GM19395 (cell line): ENCODE measurements at regions not wholly inside any gene's neighbourhood (a gene's known extent, or its start where the extent isn't known, plus 50 kb on each side); places are given as distances from the start of the nearest gene placed in this dataset.

Source experiments
- ATAC-seq: cut with Tn5 transposase; IDR thresholded peaks from one replicate; pipeline ENCODE4 v1.9.1; 2021; ENCODE audit warnings: mild to moderate bottlenecking, moderate library complexity; ENCODE audit not compliant: unreplicated experiment

DNA sequence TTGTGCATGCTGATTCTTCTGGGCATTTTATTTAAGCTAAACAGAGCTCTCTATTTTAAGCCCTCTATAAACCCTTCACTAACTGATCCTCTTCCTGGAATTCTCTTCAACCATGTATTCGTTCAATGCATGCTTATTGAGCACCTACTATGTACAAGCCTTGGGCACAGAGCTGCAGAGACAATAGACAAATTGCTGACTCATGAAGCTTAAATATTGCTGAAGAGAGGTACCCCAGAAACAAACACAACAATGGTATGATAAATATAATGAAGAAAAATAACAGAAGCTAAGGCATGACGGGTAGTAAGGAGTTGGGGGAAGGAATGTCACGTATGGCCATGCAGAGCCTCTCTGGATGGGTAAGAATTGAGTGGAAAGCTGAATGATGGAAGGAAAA is 222.2 kb downstream of the PPARGC1A start:
- no peak for ATAC-seq

DNA sequence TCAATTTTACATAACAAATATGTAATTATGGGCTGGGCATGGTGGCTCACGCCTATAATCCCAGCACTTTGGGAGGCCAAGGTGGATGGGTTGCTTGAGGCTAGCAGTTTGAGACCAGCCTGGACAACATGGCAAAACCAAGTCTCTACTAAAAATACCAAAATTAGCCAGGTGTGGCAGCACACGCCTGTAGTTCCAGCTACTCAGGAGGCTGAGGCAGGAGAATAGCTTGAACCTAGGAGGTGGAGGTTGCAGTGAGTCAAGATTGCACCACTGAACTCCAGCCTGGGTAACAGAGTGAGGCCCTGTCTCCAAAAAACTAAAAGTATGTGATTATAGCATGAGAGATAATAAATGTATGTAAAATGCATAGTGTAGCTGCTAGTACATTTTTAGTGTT is 229.0 kb downstream of the PPARGC1A start:
- ATAC-seq = no peak

DNA sequence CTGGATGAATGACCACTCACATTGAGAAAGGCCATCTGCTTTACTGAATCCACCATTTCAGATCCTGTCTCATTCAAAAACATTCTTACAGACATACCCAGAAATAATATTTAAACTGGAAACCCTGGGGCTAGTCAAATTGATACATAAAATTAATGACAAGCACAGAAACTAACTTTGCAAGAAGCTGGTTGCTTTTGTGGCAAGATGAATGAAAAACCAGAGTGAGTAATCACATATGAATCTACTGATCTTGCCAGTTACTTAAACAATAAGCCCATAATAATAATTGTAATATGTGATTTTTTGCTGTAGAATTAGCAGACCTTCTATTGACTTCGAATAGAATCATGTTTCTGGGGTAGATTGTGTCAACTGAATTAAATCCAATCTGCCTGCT is 235.1 kb downstream of the PPARGC1A start:
- no peak for ATAC-seq

DNA sequence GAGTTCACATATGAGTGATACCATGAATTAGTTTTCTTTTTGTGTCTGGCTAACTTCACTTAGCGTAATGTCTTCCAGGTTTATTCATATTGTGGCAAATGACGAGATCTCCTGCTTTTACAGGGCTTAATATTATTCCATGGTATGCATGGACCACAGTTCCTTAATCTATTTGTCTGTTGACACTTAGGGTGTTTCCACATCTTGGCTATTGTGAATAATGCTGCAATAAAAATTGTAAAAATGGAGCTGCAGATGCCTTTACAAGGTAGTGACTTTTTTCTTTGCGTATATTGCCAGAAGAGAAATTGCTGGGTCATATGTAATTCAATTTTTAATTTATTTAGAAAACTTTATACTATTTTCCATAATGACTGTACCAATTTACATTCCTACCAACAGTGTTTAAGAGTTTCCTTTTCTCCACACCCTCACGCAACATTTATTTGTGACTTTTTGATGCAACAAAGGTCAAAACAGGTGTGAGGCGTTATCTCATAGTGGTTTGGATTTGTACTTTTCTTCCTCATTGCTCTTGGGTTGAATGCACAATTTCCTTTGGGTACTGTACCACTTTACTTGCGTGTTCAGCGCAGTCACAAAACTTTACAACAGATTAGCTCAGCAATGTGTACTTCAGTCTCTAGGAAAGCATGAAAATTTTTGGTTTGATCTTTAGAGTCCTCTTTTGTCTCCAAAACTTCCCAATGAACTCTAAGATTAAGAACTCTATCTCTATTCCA is 240.8 kb downstream of the PPARGC1A start:
- no peak for ATAC-seq

DNA sequence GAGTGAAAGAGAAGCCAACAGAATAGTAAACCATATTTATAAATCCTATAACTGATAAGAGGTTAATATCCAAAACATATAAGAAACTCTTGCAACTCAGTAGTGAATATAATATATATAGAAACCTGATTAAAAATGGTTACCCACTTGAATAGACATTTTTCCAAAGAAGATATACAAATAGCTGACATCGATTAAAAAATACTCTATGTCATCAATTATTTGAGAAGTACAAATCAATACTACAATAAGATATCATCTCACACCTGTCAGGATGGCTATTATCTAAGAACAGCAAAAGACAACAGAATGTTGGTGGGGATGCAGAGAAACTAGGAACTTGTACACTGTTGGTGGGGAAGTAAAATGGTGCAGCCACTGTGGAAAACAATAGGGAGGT is 254.4 kb downstream of the PPARGC1A start:
- ATAC-seq = no peak

DNA sequence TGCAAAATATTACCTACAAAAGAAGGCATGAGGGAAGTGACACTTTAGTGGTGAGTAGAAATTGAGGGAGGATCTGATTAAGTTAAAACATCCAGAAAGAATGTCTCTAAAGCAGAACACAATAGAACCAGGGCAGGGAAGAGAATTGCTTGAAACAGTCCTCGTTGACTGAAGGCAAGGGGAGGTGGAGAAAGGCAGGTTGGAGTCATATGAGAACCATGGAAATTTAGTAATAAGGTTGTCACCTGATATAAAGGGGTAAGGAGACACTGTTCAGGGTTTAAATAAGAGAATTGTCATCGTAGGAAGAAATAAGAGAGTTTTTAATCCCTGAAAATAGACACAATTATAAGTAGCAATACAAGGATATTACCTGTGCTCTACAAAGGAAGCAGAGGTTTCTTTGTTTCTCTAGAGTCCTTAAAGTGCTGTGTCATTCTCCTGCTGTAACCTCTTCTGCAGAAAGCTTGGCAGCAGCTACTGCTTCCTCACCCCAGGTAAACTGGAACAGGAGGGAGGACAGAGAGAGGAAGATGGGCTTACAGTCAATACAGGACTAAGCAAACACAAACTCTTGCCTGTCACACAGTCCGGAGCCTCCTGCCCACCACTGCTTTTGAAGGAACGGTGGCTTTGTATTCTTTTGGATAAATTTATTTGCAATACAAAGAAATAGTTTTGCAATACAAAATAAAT is 258.4 kb downstream of the PPARGC1A start:
- no peak for ATAC-seq

DNA sequence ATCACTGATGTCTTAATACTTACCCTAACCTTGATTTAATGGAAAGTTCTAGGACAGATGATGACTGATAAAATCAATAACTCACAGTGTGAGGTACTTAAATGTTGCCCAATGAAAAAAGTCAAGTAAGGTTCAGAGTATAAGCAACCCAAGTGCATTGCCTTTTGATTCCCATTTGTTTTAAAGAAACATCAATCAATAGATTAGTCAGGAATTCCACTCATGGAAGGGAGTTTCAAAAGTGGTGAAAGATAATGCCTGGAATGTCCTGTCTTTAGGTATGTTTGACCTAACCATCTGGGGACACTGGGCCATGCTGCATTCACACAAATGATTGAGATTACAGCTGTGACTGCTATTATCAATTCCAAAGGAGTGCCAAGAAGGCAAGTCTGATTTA is 259.7 kb downstream of the PPARGC1A start:
- ATAC-seq = no peak

DNA sequence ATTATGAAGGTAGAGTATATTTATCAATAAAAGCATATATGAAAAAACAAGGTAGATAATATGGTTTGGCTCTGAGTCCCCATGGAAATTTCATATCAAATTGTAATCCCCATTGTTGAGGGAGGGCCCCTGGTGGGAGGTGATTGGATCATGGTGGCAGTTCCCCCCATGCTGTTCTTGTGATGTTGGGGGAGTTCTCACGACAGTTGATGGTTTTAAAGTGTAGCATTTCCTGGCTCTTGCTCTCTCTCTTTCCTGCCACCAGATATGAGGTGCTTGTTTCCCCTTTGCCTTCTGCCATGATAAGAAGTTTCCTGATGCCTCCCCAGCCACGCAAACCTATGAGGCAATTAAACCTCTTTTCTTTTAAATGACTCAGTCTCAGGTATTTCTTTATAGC is 260.4 kb downstream of the PPARGC1A start:
- no peak for ATAC-seq

DNA sequence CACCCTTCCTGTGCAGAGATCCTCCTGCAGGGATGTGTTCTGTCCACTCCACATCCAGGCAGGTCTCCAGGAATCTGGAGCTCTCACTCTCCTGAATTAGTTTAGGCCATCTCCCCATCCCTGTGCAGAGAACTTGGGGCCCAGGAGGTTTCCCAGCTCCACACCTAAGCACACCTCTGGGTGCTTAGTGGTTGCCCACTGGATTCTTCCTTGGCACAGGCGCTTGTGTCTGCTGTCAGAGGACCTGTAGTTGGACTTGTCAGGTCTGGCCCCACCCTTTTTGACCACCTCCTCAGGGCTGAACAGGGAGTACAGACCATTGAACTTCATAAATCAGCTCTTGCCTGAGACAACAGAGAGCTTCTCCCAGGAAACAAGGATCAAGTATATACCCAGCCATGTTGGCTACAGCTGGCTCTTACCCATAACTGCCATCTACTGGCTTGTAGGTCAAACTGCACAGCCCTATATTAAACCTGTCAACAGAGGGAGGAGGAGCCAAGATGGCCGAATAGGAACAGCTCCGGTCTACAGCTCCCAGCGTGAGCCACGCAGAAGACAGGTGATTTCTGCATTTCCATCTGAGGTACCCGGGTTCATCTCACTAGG is 275.5 kb downstream of the PPARGC1A start:
- ATAC-seq = no peak

DNA sequence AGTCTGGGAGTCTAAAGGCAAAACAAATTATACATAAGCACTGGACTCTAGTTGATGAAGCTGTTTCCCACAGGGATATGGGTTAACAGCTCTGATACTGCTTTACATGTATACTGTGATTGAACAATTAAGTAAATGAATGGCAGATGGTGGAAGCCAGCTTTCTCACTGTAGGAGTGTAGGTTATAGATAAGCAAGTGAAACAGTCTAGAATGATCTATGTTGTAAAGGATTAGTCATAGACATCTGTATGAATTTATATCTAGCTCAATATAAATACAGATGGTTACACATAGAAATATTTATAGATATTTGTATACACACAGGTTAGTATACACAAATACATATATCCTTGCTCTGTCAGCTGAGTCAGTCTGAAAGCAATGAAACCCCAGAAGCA is 276.1 kb downstream of the PPARGC1A start:
- no peak for ATAC-seq

DNA sequence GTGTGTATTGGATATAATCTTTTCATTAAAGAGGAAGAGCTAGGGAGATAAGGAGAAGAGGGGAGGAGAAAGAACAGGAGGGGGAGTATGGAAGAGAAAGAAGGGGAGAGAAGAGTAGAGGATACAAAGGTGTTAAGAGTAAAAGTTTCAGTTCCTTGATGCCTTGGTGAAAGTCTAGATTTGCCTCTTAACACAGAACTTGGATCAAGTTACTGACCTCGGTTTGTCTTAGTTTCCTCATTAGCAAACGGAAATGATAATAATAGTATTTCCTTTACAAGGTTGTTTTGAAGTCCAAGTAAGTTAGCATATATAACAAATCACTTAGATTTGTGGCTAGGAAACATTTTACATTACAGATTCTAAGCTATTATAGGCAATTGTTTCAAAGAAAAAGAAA is 287.1 kb downstream of the PPARGC1A start:
- ATAC-seq = no peak

DNA sequence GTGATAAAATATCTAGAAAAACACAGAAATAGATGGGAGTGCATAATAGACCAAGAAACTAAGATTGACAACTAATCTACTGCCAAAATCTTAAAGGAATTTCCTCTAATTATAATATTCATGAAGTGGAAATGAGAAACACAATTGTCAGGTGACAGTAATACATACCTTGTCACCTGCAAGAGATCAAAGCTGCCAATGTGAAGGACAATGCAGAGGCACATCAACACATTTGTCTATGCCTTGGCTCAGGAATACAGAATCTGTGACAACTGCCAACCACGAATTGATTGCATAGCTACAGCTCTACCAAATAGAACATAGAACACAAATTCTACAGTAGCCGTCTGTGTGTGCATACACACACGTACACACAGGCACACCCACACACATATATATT is 295.7 kb downstream of the PPARGC1A start:
- ATAC-seq = no peak

DNA sequence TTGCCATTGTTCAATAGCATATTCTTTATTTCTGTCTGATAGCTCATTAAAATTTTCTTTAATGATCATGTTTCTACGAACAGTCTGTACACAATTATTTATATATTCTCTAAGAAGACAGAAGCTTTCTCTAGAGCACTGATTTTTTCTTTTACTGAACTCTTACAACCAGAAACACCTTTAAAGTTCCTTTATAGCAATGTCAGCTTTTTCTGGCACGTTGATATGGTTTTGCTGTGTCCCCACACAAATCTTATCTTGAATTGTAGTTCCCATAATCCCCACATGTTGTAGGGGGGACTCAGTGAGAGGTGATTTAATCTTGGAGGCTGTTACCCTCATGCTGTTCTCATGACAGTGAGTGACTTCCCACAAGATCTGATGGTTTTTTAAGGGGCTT is 299.4 kb downstream of the PPARGC1A start:
- ATAC-seq = no peak

DNA sequence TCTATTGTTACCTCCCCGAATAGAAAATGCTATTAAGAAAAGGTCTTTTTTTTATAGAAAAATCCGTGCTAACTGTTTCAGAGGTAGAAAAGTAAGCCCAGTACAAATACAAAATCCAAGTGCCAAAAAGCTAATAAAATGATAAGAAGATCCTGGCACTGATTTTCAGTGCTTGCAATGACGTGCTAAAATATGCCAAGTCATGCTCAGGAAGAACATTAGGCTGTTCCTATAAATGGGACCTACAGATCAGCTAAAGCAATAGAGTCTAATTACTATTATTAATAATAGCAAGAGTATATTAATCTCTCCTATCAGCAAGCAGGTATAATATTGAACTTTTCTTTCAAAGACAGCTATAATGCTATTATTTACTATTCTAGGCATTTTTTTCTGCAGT is 305.8 kb downstream of the PPARGC1A start:
- ATAC-seq = no peak

DNA sequence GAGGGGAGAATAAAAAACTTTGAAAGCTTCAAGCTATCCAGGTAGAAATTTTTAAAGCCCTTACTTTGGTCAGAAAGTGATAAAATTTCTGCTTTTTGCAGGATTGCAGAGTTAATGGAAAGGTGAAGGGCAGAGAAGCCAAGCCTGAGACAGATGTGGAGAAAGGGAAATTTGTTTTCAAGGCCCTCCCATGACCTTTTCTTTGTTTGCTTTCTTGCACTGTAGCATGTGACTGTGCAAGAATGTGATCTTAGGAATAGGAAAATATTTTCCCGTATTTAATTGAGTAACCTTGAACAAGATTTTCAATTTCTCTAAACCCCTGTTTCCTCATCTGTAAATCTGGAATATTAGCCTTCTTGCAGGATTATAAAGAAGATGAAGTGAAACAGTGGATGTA is 307.2 kb downstream of the PPARGC1A start:
- no peak for ATAC-seq

DNA sequence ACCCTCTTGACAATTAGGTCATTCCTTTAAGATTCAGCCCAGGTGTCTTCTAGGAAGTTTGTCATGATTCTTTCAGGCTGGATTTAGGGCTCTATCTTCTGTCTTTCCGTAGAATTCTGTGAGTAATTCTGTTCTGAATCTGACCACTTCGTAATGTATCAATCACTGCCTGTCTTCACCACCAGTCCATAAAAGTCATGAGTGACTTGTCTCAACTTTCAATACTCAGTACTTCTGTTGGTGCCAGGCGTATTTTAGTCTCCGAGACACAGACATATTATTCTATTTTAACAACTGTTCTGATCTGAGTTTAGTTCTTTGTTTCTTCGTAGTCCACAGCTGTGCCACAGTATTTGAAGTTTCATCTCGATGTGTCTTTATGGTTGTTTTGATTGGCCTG is 310.7 kb downstream of the PPARGC1A start:
- no peak for ATAC-seq

DNA sequence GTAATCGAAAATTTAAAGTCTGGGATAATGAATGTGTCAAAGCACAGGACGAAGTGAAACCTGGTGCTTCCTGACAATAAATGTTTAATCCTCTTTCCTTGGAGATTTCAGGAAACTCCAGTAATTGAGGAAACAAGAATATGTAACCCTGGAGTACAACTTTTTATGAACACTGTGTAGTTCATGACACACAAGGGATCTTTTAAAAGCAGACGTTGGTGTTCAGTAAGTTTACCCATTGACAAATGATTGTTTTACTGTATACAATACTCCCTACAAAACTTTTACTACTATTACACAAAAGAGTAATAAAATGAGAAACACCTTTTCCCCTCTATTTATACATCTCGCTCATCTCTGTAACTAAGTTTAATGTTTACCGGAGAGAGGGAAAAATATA is 312.4 kb downstream of the PPARGC1A start:
- no peak for ATAC-seq

DNA sequence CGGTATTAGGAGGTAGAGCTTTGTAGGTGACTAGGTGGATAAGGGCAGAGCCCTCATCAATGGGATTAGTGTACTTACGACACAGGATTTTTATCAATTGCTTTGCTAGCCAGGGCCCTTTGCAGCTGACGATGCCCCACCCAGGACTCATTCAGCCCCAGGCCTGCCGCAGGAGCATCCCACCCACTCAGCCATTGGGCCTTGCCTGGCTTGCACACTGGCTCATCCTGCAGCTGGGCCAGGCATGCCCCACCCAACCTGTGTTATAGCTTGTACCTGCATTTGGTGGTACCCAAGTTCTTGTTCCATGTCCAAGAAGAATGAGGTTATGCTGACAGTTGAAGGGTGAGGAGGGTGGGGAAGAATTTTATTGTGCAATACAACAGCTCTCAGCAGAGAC is 317.5 kb downstream of the PPARGC1A start:
- no peak for ATAC-seq

DNA sequence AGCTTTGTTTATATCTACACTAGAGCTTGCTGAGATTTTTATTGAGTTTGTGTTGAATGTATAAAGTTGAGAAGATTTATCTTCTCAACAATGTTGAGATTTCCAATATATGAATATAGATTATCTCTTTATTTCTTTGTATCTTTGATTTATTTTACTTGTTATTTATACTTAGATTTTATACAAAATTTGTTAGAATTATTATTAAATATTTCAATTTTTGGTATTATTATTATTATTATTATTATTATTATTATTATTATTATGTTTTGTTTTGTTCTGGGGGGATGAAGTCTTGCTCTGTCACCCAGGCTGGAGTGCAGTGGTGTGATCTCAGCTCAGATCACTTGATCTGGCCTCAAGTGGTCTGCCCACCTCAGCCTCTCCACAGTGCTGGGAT is 322.5 kb downstream of the PPARGC1A start:
- no peak for ATAC-seq

DNA sequence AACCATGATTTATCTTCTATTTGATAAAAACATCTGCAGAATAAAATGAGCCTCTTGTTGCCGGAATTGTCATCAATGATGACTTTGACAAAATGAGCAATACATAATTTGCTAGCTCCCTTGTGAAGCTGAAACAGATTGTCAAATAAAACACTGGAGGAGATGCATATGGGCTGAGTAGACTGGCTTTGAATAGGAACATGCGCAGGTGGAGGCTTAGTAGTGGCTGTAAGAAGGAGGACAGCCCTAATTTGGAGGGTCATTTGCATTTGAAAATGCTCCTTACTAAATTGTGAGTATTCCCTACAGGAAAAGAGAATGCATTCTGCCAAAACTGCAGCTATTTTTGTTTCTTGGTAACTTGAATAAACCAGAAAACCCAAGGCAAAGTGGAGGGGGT is 329.1 kb downstream of the PPARGC1A start:
- no peak for ATAC-seq

DNA sequence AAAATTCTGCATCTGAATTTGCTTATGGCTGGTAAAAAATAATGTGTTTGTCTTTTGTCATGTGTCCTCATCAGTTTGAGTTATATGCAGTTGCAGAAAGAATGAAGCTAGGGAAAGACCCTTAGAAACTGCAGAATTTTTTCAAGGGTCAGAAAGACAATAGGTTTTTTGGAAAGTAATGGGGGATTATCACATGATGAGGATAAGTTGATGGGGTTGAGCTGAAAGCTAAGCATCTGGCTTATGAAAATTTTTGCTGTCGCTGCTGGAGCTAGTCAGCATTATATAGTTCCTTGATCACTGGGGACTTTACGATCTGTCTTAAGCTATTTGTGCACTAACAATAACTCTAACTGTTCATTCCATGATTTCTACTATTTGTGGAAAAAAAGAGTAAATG is 331.7 kb downstream of the PPARGC1A start:
- ATAC-seq = no peak

DNA sequence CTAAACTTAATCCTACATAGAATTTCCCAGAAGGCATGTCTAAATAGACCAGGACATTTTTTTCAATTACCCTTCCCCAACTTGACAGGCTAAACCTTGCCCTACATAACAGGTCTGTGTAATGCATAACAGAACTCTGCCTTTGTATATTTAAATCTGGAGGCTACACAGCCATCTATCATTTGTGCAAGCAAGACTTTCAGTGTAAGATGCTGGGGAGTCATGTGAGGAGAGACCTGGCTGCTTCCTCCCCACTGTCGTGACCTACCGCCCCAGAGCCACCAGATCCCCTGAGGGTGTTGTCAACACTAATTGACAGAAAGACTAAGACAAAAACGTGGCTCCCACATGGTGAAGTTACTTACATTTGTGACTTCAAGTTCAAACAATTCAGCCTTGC is 342.2 kb downstream of the PPARGC1A start:
- ATAC-seq = no peak
